Calu3 (cell line): ENCODE measurements at regions not wholly inside any gene's neighbourhood (a gene's known extent, or its start where the extent isn't known, plus 50 kb on each side); places are given as distances from the start of the nearest gene placed in this dataset.
"Not testable (repeated sequence)": the region's sequence is repeated elsewhere in the genome, so short reads cannot be mapped to it uniquely, and the experiment has no call there.

Experiments
- BruUV-seq: library from RNA; stranded (reverse); fragments of 400-500 nt; replicated peaks from 2 replicates; lab custom pipeline; 2021; lab: Mats Ljungman, UMichigan
- CTCF ChIA-PET: fragments of 300-600 bp; sonication (Branson Sonifier 250); formaldehyde crosslinking; loops from one replicate; lab custom pipeline; 2022; ENCODE audit warnings: antibody characterized with exemption; lab: Charles Lee
- DNase-seq: peaks from one replicate; pipeline ENCODE4 v3.0.0; 2022
- H3K27ac Mint-ChIP-seq: one replicate; pipeline ENCODE4 v1.8.0; 2022; ENCODE audit warnings: mixed read lengths; ENCODE audit not compliant: unreplicated experiment
- H3K27me3 Mint-ChIP-seq: one replicate; pipeline ENCODE4 v1.8.0; 2022; ENCODE audit warnings: mixed read lengths; ENCODE audit not compliant: unreplicated experiment
- H3K36me3 Mint-ChIP-seq: one replicate; pipeline ENCODE4 v1.8.0; 2022; ENCODE audit warnings: mild to moderate bottlenecking, moderate library complexity, mixed read lengths; ENCODE audit not compliant: insufficient read depth, unreplicated experiment
- H3K4me1 Mint-ChIP-seq: one replicate; pipeline ENCODE4 v1.8.0; 2022; ENCODE audit warnings: mild to moderate bottlenecking, low read depth, mixed read lengths; ENCODE audit not compliant: unreplicated experiment
- H3K4me3 Mint-ChIP-seq: one replicate; pipeline ENCODE4 v1.8.0; 2022; ENCODE audit warnings: mild to moderate bottlenecking, low read depth, moderate library complexity, mixed read lengths; ENCODE audit not compliant: unreplicated experiment
- H3K9me3 Mint-ChIP-seq: one replicate; pipeline ENCODE4 v1.8.0; 2022; ENCODE audit warnings: low read depth, mixed read lengths; ENCODE audit not compliant: unreplicated experiment
- intact Hi-C: fragments of 100-400 bp; cut with micrococcal nuclease; formaldehyde crosslinking; loops from one replicate; pipeline ENCODE4 v1.10.0; 2022; ENCODE audit not compliant: unreplicated experiment
- TF ChIP-seq, protein P1 (sequence below): fragments of 200-600 bp; IDR thresholded peaks from one replicate; pipeline ENCODE4 v1.8.0; 2022; ENCODE audit warnings: antibody characterized with exemption; ENCODE audit not compliant: unreplicated experiment

DNA sequence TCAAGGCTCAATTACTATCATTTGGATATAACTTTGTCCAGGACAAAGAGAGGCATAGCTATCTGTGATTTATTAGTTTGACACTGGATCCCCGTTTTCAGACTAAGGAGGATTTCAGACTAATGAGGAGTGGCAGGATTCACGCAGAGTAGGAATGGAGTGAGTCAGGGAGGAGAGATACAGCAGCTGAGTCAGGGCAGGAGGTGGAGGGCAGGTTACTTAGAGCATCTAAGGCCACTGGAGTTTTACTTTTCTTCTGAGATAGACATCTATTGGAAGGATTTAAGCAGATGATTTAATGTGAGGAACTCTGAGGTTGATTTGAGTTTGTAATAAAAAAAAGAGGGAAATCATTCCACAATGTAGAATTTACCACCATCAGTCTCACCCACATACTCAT, 110.6 kb downstream of the RPIA start:
- CTCF ChIA-PET, intact Hi-C loops, H3K9me3 Mint-ChIP-seq, DNase-seq, H3K36me3 Mint-ChIP-seq, H3K4me3 Mint-ChIP-seq, H3K27ac Mint-ChIP-seq, H3K4me1 Mint-ChIP-seq, BruUV-seq: not testable (repeated sequence)
- H3K27me3 Mint-ChIP-seq = peaks cover 21% of the 10 kb centered on the region

DNA sequence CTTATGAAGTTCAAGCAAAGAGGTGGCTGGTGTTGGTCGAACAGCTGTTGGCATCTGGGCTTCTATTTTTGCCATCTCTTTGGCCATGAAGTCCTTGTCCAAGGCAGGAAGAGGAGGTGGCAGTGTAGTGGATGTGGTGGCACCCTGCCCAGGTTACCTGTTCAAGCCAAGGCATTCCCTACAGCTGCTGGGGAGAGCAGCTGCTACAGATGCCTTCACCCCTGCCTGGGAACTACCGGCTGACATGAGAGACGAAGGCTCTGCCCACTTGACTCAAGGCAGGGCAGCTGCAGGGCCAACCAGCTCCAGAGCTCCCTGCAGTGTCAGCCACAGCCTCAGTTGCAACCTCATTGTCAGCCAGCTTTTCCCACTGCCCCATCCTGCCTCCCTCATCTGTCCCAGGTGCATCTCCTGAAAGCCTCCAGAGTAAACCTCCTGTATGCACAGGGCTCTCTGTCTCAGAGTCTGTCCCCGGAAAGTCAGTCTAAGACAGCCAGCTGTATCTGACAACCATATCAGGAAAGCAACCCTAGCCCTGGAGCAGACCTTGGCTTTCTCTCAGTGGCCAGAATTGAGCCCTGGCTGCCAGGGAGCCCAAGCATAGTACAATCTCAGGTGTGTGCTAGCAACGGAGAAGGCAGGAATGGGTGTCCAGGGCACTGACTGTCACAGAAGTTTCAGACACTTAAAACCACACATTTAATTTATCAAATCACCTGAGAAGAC, 115.9 kb downstream of the RPIA start:
- no peak overlapping the region for H3K27ac Mint-ChIP-seq

DNA sequence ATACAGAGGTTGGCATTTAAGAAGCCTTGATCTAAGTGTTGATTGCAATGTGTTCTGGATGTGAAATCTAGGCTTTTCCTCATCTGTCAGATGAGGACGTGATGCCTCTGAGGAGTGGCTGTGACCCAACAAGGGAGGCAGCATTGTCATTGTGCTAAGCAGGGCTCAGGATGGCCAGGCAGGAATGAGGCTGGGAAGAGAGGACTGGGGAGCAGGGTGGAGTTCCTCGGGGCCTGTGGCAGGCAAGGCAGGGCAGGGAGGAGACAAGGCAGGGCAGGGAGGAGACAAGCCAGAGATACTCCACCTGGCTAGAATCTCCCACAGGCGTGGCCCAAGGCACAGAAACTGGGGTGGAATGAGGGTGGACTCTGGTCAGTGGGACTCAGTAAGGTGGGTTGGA, 116.6 kb downstream of the RPIA start:
- DNase-seq = no peak
- Mint-ChIP-seq H3K27ac (no peak overlapping the region), H3K4me3 (no peak overlapping the region), H3K9me3 (no peaks in the 10 kb centered on the region), H3K36me3 (no peaks in the 10 kb centered on the region), H3K4me1 (no peaks in the 10 kb centered on the region), H3K27me3 (peaks cover 45% of the 10 kb centered on the region)
- intact Hi-C loops = no loop called here
- TF ChIP-seq, protein P1, sequence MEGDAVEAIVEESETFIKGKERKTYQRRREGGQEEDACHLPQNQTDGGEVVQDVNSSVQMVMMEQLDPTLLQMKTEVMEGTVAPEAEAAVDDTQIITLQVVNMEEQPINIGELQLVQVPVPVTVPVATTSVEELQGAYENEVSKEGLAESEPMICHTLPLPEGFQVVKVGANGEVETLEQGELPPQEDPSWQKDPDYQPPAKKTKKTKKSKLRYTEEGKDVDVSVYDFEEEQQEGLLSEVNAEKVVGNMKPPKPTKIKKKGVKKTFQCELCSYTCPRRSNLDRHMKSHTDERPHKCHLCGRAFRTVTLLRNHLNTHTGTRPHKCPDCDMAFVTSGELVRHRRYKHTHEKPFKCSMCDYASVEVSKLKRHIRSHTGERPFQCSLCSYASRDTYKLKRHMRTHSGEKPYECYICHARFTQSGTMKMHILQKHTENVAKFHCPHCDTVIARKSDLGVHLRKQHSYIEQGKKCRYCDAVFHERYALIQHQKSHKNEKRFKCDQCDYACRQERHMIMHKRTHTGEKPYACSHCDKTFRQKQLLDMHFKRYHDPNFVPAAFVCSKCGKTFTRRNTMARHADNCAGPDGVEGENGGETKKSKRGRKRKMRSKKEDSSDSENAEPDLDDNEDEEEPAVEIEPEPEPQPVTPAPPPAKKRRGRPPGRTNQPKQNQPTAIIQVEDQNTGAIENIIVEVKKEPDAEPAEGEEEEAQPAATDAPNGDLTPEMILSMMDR = no peak
- CTCF ChIA-PET = no interaction called here
- BruUV-seq = no TSS peak

More for the DNA sequence above, 115.9 kb downstream of the RPIA start:
- intact Hi-C loops = no loop called here
- BruUV-seq = no TSS peak
- Mint-ChIP-seq H3K4me3 (no peak overlapping the region), H3K9me3 (no peaks in the 10 kb centered on the region), H3K36me3 (no peaks in the 10 kb centered on the region), H3K27me3 (peaks cover 41% of the 10 kb centered on the region), H3K4me1 (no peaks in the 10 kb centered on the region)
- no peak for DNase-seq
- TF ChIP-seq, protein P1 = no peak
- CTCF ChIA-PET = no interaction called here

DNA sequence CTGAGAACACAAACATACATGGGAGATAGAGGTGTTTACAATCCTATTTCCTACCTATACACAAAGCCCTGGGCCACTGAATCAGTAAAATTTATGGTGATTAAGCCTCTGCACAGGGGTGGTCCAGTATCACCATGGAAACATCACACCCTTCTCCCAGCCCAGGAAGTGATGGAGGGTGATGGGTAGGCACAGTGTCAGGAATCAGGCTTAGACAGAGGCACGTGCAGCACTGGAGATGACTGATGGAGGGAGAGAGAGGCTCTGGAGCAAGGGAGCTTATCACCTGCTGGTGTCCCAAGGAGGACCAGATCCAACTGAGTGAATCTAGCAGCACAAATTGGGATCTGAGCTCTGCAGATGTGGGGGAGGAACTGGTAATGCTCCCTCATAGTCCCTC, 117.2 kb downstream of the RPIA start:
- intact Hi-C loops = no loop called here
- CTCF ChIA-PET = no interaction called here

More for the DNA sequence above, 117.2 kb downstream of the RPIA start:
- BruUV-seq = no TSS peak
- TF ChIP-seq, protein P1 = no peak
- H3K27ac Mint-ChIP-seq = no peak overlapping the region
- peaks cover 2% of the 10 kb centered on the region for H3K9me3 Mint-ChIP-seq
- H3K4me3 Mint-ChIP-seq = no peak overlapping the region
- no peaks in the 10 kb centered on the region for H3K36me3 Mint-ChIP-seq
- no peaks in the 10 kb centered on the region for H3K4me1 Mint-ChIP-seq
- H3K27me3 Mint-ChIP-seq = peaks cover 51% of the 10 kb centered on the region
- DNase-seq = no peak
